WTC11 (cell line): ENCODE measurements at regions not wholly inside any gene's neighbourhood (a gene's known extent, or its start where the extent isn't known, plus 50 kb on each side); places are given as distances from the start of the nearest gene placed in this dataset.

Source experiments
- ATAC-seq: fragments of 200-7000 bp; cut with Tn5 transposase; 2 replicates; pipeline ENCODE4 v1.10.0; 2021; ENCODE audit warnings: mild to moderate bottlenecking, moderate library complexity
- CTCF ChIA-PET: fragments of 300-600 bp; sonication (Branson Sonifier 250); formaldehyde crosslinking; loops from one replicate; lab custom pipeline; 2021; ENCODE audit warnings: antibody characterized with exemption; lab: Charles Lee
- POLR2A ChIA-PET: fragments of 350-600 bp; sonication (Branson Sonifier 250); formaldehyde crosslinking; loops from one replicate; lab custom pipeline; 2021; ENCODE audit warnings: antibody characterized with exemption; lab: Charles Lee
- DNase-seq: peaks from one replicate; pipeline ENCODE4 v3.0.0; 2021; ENCODE audit warnings: low spot score
- H3K27ac Mint-ChIP-seq: 2 replicates; pipeline ENCODE4 v1.8.0; 2021; ENCODE audit warnings: mixed read lengths
- H3K27me3 Mint-ChIP-seq: 2 replicates; pipeline ENCODE4 v1.8.0; 2021; ENCODE audit warnings: low read depth, mild to moderate bottlenecking, moderate library complexity, mixed read lengths
- H3K36me3 Mint-ChIP-seq: 2 replicates; pipeline ENCODE4 v1.8.0; 2021; ENCODE audit warnings: mixed read lengths
- H3K4me1 Mint-ChIP-seq: 2 replicates; pipeline ENCODE4 v1.8.0; 2022; ENCODE audit warnings: mixed read lengths
- H3K4me3 Mint-ChIP-seq: 2 replicates; pipeline ENCODE4 v1.8.0; 2021; ENCODE audit warnings: mild to moderate bottlenecking, moderate library complexity, mixed read lengths
- H3K9me3 Mint-ChIP-seq: 2 replicates; pipeline ENCODE4 v1.8.0; 2021; ENCODE audit warnings: mixed read lengths
- CREM ChIP-seq: sonication (generic); formaldehyde crosslinking; IDR thresholded peaks from 2 replicates; pipeline ENCODE4 v1.8.1; 2022; ENCODE audit warnings: mild to moderate bottlenecking, missing genetic modification reagents, moderate library complexity
- GABPB1 ChIP-seq: sonication (generic); formaldehyde crosslinking; IDR thresholded peaks from 2 replicates; pipeline ENCODE4 v1.8.1; 2023; ENCODE audit warnings: mild to moderate bottlenecking, missing genetic modification reagents
- JAZF1 ChIP-seq: fragments of 250-450 bp; sonication (Bioruptor Pico); IDR thresholded peaks from 2 replicates; pipeline ENCODE4 v1.9.0; 2021; ENCODE audit warnings: moderate library complexity, mild to moderate bottlenecking, inconsistent platforms
- MYBL2 ChIP-seq: sonication (generic); formaldehyde crosslinking; IDR thresholded peaks from 2 replicates; pipeline ENCODE4 v1.8.1; 2023; ENCODE audit warnings: mild to moderate bottlenecking, moderate library complexity, missing genetic modification reagents
- NFATC4 ChIP-seq: fragments of 250-450 bp; sonication (Bioruptor Pico); IDR thresholded peaks from 2 replicates; pipeline ENCODE4 v1.9.0; 2021; ENCODE audit warnings: mild to moderate bottlenecking
- NFE2L1 ChIP-seq: sonication (generic); formaldehyde crosslinking; IDR thresholded peaks from 2 replicates; pipeline ENCODE4 v1.8.1; 2023; ENCODE audit warnings: missing genetic modification reagents
- OVOL2 ChIP-seq: fragments of 250-450 bp; sonication (Bioruptor Pico); IDR thresholded peaks from 2 replicates; pipeline ENCODE4 v1.9.0; 2021; ENCODE audit warnings: mild to moderate bottlenecking, borderline replicate concordance
- RELA ChIP-seq: sonication (generic); formaldehyde crosslinking; IDR thresholded peaks from 2 replicates; pipeline ENCODE4 v1.8.1; 2022; ENCODE audit warnings: missing genetic modification reagents, mild to moderate bottlenecking, borderline replicate concordance
- SMAD3 ChIP-seq: sonication (generic); formaldehyde crosslinking; IDR thresholded peaks from 2 replicates; pipeline ENCODE4 v1.8.0; 2022; ENCODE audit warnings: missing genetic modification reagents, mild to moderate bottlenecking, borderline replicate concordance
- SP1 ChIP-seq: sonication (generic); formaldehyde crosslinking; conservative IDR thresholded peaks from 2 replicates; pipeline ENCODE4 v1.8.1; 2022; ENCODE audit warnings: missing genetic modification reagents
- TEAD1 ChIP-seq: sonication (generic); formaldehyde crosslinking; IDR thresholded peaks from 2 replicates; pipeline ENCODE4 v1.8.0; 2022; ENCODE audit warnings: mild to moderate bottlenecking, missing genetic modification reagents
- TP53 ChIP-seq: sonication (generic); formaldehyde crosslinking; IDR thresholded peaks from 2 replicates; pipeline ENCODE4 v1.8.1; 2023; ENCODE audit warnings: mild to moderate bottlenecking, missing genetic modification reagents
- ZNF232 ChIP-seq: sonication (generic); formaldehyde crosslinking; IDR thresholded peaks from 2 replicates; pipeline ENCODE4 v1.8.0; 2022; ENCODE audit warnings: mild to moderate bottlenecking, missing genetic modification reagents
- TF ChIP-seq, protein P1 (sequence below): fragments of 250-450 bp; sonication (Bioruptor Pico); IDR thresholded peaks from 2 replicates; pipeline ENCODE4 v2.1.2; 2022; ENCODE audit warnings: mild to moderate bottlenecking, moderate library complexity
- TF ChIP-seq, protein P2 (sequence below): sonication (generic); formaldehyde crosslinking; IDR thresholded peaks from 2 replicates; pipeline ENCODE4 v1.8.0; 2023; ENCODE audit warnings: mild to moderate bottlenecking, missing genetic modification reagents
- TF ChIP-seq, protein P3 (sequence below): sonication (generic); formaldehyde crosslinking; IDR thresholded peaks from 2 replicates; pipeline ENCODE4 v1.8.0; 2022; ENCODE audit warnings: mild to moderate bottlenecking, missing genetic modification reagents
- TF ChIP-seq, protein P4 (sequence below): fragments of 250-450 bp; sonication (Bioruptor Pico); IDR thresholded peaks from 2 replicates; pipeline ENCODE4 v1.9.0; 2021; ENCODE audit warnings: mild to moderate bottlenecking
- TF ChIP-seq, protein P5 (sequence below): sonication (generic); formaldehyde crosslinking; IDR thresholded peaks from 2 replicates; pipeline ENCODE4 v1.8.0; 2022; ENCODE audit warnings: mild to moderate bottlenecking, missing genetic modification reagents
- TF ChIP-seq, protein P6 (sequence below): sonication (generic); formaldehyde crosslinking; IDR thresholded peaks from 2 replicates; pipeline ENCODE4 v1.8.1; 2023; ENCODE audit warnings: mild to moderate bottlenecking, missing genetic modification reagents
- TF ChIP-seq, protein P7 (sequence below): sonication (generic); formaldehyde crosslinking; IDR thresholded peaks from 2 replicates; pipeline ENCODE4 v1.8.1; 2023; ENCODE audit warnings: mild to moderate bottlenecking, missing genetic modification reagents, moderate library complexity
- TF ChIP-seq, protein P8 (sequence below): fragments of 250-450 bp; sonication (Bioruptor Pico); conservative IDR thresholded peaks from 2 replicates; pipeline ENCODE4 v1.9.0; 2021; ENCODE audit warnings: mild to moderate bottlenecking
- TF ChIP-seq, protein P9 (sequence below): sonication (generic); formaldehyde crosslinking; IDR thresholded peaks from 2 replicates; pipeline ENCODE4 v1.8.1; 2022; ENCODE audit warnings: missing genetic modification reagents, borderline replicate concordance

DNA sequence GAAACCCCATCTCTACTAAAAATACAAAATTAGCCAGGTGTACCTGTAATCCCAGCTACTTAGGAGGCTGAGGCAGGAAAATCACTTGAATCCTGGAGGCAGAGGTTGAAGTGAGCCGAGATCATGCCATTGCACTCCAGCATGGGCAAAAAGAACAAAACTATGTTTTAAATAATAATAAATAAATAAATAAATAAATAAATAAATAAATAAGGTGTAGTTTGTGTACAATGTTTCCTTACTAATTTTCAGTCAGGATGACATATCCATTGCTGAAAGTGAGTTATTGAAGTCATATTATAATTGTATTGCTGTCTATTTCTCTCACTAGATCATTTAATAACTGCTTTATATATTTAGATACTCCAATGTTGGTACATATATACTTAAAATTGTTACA lies 581.5 kb upstream of the DAB2 start (continued):
- TF ChIP-seq, protein P1, sequence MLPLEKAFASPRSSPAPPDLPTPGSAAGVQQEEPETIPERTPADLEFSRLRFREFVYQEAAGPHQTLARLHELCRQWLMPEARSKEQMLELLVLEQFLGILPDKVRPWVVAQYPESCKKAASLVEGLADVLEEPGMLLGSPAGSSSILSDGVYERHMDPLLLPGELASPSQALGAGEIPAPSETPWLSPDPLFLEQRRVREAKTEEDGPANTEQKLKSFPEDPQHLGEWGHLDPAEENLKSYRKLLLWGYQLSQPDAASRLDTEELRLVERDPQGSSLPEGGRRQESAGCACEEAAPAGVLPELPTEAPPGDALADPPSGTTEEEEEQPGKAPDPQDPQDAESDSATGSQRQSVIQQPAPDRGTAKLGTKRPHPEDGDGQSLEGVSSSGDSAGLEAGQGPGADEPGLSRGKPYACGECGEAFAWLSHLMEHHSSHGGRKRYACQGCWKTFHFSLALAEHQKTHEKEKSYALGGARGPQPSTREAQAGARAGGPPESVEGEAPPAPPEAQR, result no peak
- TF ChIP-seq TEAD1 (CRISPR knock-in tag), result no peak
- no peak for TF ChIP-seq OVOL2
- TF ChIP-seq, protein P2, sequence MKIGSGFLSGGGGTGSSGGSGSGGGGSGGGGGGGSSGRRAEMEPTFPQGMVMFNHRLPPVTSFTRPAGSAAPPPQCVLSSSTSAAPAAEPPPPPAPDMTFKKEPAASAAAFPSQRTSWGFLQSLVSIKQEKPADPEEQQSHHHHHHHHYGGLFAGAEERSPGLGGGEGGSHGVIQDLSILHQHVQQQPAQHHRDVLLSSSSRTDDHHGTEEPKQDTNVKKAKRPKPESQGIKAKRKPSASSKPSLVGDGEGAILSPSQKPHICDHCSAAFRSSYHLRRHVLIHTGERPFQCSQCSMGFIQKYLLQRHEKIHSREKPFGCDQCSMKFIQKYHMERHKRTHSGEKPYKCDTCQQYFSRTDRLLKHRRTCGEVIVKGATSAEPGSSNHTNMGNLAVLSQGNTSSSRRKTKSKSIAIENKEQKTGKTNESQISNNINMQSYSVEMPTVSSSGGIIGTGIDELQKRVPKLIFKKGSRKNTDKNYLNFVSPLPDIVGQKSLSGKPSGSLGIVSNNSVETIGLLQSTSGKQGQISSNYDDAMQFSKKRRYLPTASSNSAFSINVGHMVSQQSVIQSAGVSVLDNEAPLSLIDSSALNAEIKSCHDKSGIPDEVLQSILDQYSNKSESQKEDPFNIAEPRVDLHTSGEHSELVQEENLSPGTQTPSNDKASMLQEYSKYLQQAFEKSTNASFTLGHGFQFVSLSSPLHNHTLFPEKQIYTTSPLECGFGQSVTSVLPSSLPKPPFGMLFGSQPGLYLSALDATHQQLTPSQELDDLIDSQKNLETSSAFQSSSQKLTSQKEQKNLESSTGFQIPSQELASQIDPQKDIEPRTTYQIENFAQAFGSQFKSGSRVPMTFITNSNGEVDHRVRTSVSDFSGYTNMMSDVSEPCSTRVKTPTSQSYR (CRISPR knock-in tag), result no peak
- TF ChIP-seq, all 79 proteins: peak for 0

DNA sequence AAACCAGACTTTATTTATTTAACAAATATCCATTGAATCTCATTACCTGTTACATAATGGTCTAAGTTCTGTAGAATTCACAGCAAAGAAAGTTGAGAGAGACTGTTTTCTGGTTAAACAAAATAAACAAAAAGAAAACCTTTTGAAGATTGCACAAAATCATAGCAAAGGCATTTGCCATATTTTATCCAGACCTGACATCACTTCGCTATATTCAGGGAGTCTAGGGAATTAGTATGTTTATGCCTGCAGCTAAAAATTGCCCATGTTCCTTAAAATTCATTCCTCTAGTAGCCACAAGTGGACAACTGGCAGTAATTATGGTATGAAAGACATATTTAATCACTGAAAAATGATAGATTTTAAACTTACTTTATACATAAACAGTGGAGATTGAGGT lies 577.0 kb upstream of the DAB2 start:
- ATAC-seq (no peak), DNase-seq (no peak)
- Mint-ChIP-seq H3K4me1 (no peaks in the 10 kb centered on the region), H3K36me3 (no peaks in the 10 kb centered on the region; the same call in 1 of the 2 replicates), H3K27me3 (no peaks in the 10 kb centered on the region), H3K4me3 (no peak overlapping the region)
- CTCF ChIA-PET, result no interaction called here
- TF ChIP-seq TP53 (no peak), NFE2L1 (CRISPR knock-in tag) (no peak), RELA (no peak), NFATC4 (CRISPR knock-in tag) (no peak), SMAD3 (CRISPR knock-in tag) (no peak), SP1 (CRISPR knock-in tag) (no peak), MYBL2 (CRISPR knock-in tag) (no peak), GABPB1 (CRISPR knock-in tag) (no peak), CREM (CRISPR knock-in tag) (no peak), ZNF232 (no peak), JAZF1 (CRISPR knock-in tag) (no peak)
- TF ChIP-seq, protein P3, sequence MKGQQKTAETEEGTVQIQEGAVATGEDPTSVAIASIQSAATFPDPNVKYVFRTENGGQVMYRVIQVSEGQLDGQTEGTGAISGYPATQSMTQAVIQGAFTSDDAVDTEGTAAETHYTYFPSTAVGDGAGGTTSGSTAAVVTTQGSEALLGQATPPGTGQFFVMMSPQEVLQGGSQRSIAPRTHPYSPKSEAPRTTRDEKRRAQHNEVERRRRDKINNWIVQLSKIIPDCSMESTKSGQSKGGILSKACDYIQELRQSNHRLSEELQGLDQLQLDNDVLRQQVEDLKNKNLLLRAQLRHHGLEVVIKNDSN, result no peak
- TF ChIP-seq, protein P4, sequence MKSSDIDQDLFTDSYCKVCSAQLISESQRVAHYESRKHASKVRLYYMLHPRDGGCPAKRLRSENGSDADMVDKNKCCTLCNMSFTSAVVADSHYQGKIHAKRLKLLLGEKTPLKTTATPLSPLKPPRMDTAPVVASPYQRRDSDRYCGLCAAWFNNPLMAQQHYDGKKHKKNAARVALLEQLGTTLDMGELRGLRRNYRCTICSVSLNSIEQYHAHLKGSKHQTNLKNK (CRISPR knock-in tag), result no peak
- TF ChIP-seq, protein P5, sequence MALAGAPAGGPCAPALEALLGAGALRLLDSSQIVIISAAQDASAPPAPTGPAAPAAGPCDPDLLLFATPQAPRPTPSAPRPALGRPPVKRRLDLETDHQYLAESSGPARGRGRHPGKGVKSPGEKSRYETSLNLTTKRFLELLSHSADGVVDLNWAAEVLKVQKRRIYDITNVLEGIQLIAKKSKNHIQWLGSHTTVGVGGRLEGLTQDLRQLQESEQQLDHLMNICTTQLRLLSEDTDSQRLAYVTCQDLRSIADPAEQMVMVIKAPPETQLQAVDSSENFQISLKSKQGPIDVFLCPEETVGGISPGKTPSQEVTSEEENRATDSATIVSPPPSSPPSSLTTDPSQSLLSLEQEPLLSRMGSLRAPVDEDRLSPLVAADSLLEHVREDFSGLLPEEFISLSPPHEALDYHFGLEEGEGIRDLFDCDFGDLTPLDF (CRISPR knock-in tag), result no peak
- TF ChIP-seq, protein P6, sequence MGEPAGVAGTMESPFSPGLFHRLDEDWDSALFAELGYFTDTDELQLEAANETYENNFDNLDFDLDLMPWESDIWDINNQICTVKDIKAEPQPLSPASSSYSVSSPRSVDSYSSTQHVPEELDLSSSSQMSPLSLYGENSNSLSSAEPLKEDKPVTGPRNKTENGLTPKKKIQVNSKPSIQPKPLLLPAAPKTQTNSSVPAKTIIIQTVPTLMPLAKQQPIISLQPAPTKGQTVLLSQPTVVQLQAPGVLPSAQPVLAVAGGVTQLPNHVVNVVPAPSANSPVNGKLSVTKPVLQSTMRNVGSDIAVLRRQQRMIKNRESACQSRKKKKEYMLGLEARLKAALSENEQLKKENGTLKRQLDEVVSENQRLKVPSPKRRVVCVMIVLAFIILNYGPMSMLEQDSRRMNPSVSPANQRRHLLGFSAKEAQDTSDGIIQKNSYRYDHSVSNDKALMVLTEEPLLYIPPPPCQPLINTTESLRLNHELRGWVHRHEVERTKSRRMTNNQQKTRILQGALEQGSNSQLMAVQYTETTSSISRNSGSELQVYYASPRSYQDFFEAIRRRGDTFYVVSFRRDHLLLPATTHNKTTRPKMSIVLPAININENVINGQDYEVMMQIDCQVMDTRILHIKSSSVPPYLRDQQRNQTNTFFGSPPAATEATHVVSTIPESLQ (CRISPR knock-in tag), result no peak
- TF ChIP-seq, protein P7, sequence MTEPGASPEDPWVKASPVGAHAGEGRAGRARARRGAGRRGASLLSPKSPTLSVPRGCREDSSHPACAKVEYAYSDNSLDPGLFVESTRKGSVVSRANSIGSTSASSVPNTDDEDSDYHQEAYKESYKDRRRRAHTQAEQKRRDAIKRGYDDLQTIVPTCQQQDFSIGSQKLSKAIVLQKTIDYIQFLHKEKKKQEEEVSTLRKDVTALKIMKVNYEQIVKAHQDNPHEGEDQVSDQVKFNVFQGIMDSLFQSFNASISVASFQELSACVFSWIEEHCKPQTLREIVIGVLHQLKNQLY, result no peak
- TF ChIP-seq, protein P8, sequence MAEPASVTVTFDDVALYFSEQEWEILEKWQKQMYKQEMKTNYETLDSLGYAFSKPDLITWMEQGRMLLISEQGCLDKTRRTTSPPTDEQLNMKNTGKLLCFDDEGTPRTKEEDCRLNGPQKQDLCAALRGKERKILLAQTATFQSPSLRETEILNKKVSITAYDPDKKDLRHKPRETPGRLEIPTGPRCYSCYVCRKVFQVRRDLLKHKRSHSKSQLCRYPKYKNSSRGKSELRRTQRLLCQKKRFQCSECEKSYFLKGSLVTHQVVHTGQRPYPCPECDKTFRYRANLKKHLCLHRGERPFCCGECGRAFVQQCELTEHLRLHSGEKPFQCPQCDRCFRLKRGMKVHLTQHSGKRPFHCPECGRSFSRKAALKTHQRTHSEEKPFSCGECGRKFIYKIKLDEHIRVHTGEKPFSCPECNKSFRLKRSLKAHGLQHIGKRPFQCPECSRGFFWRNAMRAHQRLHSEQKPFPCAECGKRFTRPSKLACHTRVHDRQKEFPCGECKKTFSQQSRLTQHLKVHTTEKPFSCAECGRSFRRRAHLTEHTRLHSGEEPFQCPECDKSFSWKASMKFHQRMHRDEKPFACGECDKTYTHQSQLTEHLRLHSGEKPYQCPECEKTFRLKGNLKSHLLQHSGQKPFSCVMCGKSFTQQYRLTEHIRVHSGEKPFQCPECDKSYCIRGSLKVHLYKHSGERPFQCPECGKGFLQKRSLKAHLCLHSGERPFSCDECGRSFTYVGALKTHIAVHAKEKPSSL, result no peak
- TF ChIP-seq, protein P9, sequence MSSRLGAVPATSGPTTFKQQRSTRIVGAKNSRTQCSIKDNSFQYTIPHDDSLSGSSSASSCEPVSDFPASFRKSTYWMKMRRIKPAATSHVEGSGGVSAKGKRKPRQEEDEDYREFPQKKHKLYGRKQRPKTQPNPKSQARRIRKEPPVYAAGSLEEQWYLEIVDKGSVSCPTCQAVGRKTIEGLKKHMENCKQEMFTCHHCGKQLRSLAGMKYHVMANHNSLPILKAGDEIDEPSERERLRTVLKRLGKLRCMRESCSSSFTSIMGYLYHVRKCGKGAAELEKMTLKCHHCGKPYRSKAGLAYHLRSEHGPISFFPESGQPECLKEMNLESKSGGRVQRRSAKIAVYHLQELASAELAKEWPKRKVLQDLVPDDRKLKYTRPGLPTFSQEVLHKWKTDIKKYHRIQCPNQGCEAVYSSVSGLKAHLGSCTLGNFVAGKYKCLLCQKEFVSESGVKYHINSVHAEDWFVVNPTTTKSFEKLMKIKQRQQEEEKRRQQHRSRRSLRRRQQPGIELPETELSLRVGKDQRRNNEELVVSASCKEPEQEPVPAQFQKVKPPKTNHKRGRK, result no peak
- TF ChIP-seq, all 79 proteins: peak for 0
- Mint-ChIP-seq H3K9me3 (peaks cover 35% of the 10 kb centered on the region), H3K27ac (no peak overlapping the region)
- POLR2A ChIA-PET, result no interaction called here
